ENCODE measurements at regions not wholly inside any gene's neighbourhood (a gene's known extent, or its start where the extent isn't known, plus 50 kb on each side); places are given as distances from the start of the nearest gene placed in this dataset.

- no peaks in the 10 kb centered on the region for H3K79me1 ChIP-seq (ENCODE audit: low read depth, low read length)
- H2BK5ac ChIP-seq (ENCODE audit: low read length) = no peak overlapping the region
- no CpG with 5 or more reads among the region's 2 CpGs for WGBS, 2 donors (ENCODE audit: extremely low coverage in 2 of 2, insufficient read length in 2 of 2, insufficient replicate concordance in 1 of 2)
- H3K4me1 ChIP-seq (ENCODE audit: control insufficient read depth in 2 of 2, insufficient read depth in 1 of 2, low read depth in 1 of 2, low read length in 2 of 2) = peaks cover 9 to 11% of the 10 kb centered on the region in 2 donors
- no peak overlapping the region for H3K4me3 ChIP-seq (ENCODE audit: low read length in 2 of 2)
- no peaks in the 10 kb centered on the region for H3K36me3 ChIP-seq (replicated peaks in 1 of 2; ENCODE audit: control insufficient read depth in 2 of 2, insufficient read depth in 2 of 2, low read length in 2 of 2)
- no peak overlapping the region for H2BK120ac ChIP-seq (ENCODE audit: low read depth, low read length)
- no peaks in the 10 kb centered on the region for H3K27me3 ChIP-seq (ENCODE audit: control insufficient read depth in 3 of 3, insufficient read depth in 3 of 3, low read depth in 1 of 3, low read length in 3 of 3)
- no peak overlapping the region for H3K27ac ChIP-seq (replicated peaks; ENCODE audit: low read length)
- H3K4me2 ChIP-seq (ENCODE audit: insufficient read depth, low read length, poor library complexity, severe bottlenecking) = no peak overlapping the region
- H3K9me3 ChIP-seq (replicated peaks in 1 of 2; ENCODE audit: control insufficient read depth in 2 of 2, insufficient read depth in 1 of 2, low read depth in 1 of 2, low read length in 2 of 2) = peaks cover 0 to 6% of the 10 kb centered on the region in 2 donors
- no peak overlapping the region for H4K8ac ChIP-seq (ENCODE audit: low read depth, low read length)
- no peak overlapping the region for H3K23ac ChIP-seq (ENCODE audit: low read depth, low read length, poor library complexity)
- no peak overlapping the region for H2BK12ac ChIP-seq (ENCODE audit: low read length)
- peak overlapping the region; percentile 74 for H3K18ac ChIP-seq (ENCODE audit: low read length)
- H3K14ac ChIP-seq (ENCODE audit: low read length) = no peak overlapping the region
- peak overlapping the region; percentile 57 for H2AFZ ChIP-seq (ENCODE audit: low read length)
- H2AK5ac ChIP-seq (ENCODE audit: low read depth, low read length) = no peak overlapping the region
- no peak overlapping the region for H3K4ac ChIP-seq (ENCODE audit: low read length)
- no peak overlapping the region for H4K91ac ChIP-seq (ENCODE audit: low read depth, low read length, poor library complexity)
- H2BK15ac ChIP-seq (ENCODE audit: low read length) = no peak overlapping the region
- no peak for DNase-seq (ENCODE audit: low spot score)
- H3K9ac ChIP-seq (ENCODE audit: low read depth, low read length, poor library complexity) = no peak overlapping the region
Observed at GRCh38 chr11:86749821-86750401, 50.4 kb upstream of the PRSS23 start.

- no peak overlapping the region for H3K23ac ChIP-seq (ENCODE audit: low read depth, low read length, poor library complexity)
- H3K36me3 ChIP-seq (replicated peaks in 1 of 2; ENCODE audit: control insufficient read depth in 2 of 2, insufficient read depth in 2 of 2, low read length in 2 of 2) = no peaks in the 10 kb centered on the region
- no CpG with 5 or more reads among the region's 3 CpGs for WGBS, 2 donors (ENCODE audit: extremely low coverage in 2 of 2, insufficient read length in 2 of 2, insufficient replicate concordance in 1 of 2)
- H2BK15ac ChIP-seq (ENCODE audit: low read length) = no peak overlapping the region
- no peak overlapping the region for H2BK120ac ChIP-seq (ENCODE audit: low read depth, low read length)
- H3K4me2 ChIP-seq (ENCODE audit: insufficient read depth, low read length, poor library complexity, severe bottlenecking) = no peak overlapping the region
- no peak overlapping the region for H3K4me3 ChIP-seq (ENCODE audit: low read length in 2 of 2)
- no peak for DNase-seq (ENCODE audit: low spot score)
- peaks cover 6 to 11% of the 10 kb centered on the region in 2 donors for H3K4me1 ChIP-seq (ENCODE audit: control insufficient read depth in 2 of 2, insufficient read depth in 1 of 2, low read depth in 1 of 2, low read length in 2 of 2)
- no peak overlapping the region for H4K91ac ChIP-seq (ENCODE audit: low read depth, low read length, poor library complexity)
- no peak overlapping the region for H2BK12ac ChIP-seq (ENCODE audit: low read length)
- no peak overlapping the region for H2BK5ac ChIP-seq (ENCODE audit: low read length)
- peaks cover 0 to 10% of the 10 kb centered on the region in 2 donors for H3K9me3 ChIP-seq (replicated peaks in 1 of 2; ENCODE audit: control insufficient read depth in 2 of 2, insufficient read depth in 1 of 2, low read depth in 1 of 2, low read length in 2 of 2)
- no peaks in the 10 kb centered on the region for H3K79me1 ChIP-seq (ENCODE audit: low read depth, low read length)
- H2AK5ac ChIP-seq (ENCODE audit: low read depth, low read length) = no peak overlapping the region
- H3K27me3 ChIP-seq (ENCODE audit: control insufficient read depth in 3 of 3, insufficient read depth in 3 of 3, low read depth in 1 of 3, low read length in 3 of 3) = no peaks in the 10 kb centered on the region
- no peak overlapping the region for H3K14ac ChIP-seq (ENCODE audit: low read length)
- H3K4ac ChIP-seq (ENCODE audit: low read length) = no peak overlapping the region
- no peak overlapping the region for H3K9ac ChIP-seq (ENCODE audit: low read depth, low read length, poor library complexity)
- peak overlapping the region; percentile 76 for H3K18ac ChIP-seq (ENCODE audit: low read length)
- no peak overlapping the region for H4K8ac ChIP-seq (ENCODE audit: low read depth, low read length)
- no peak overlapping the region for H2AFZ ChIP-seq (ENCODE audit: low read length)
- H3K27ac ChIP-seq (replicated peaks; ENCODE audit: low read length) = no peak overlapping the region
Observed at GRCh38 chr11:86749376-86749775, 51.0 kb upstream of the PRSS23 start.

- Histone ChIP-seq H2AK5ac (ENCODE audit: low read depth, low read length) (no peak overlapping the region), H3K27me3 (ENCODE audit: control insufficient read depth in 3 of 3, insufficient read depth in 3 of 3, low read depth in 1 of 3, low read length in 3 of 3) (no peaks in the 10 kb centered on the region), H2BK12ac (ENCODE audit: low read length) (no peak overlapping the region), H3K18ac (ENCODE audit: low read length) (peak overlapping the region; percentile 15), H3K27ac (replicated peaks; ENCODE audit: low read length) (no peak overlapping the region), H4K91ac (ENCODE audit: low read depth, low read length, poor library complexity) (no peak overlapping the region), H3K79me1 (ENCODE audit: low read depth, low read length) (no peaks in the 10 kb centered on the region), H4K8ac (ENCODE audit: low read depth, low read length) (no peak overlapping the region), H3K9me3 (replicated peaks in 1 of 2; ENCODE audit: control insufficient read depth in 2 of 2, insufficient read depth in 1 of 2, low read depth in 1 of 2, low read length in 2 of 2) (peaks cover 0 to 10% of the 10 kb centered on the region in 2 donors), H2AFZ (ENCODE audit: low read length) (no peak overlapping the region), H3K23ac (ENCODE audit: low read depth, low read length, poor library complexity) (no peak overlapping the region), H3K4me3 (ENCODE audit: low read length in 2 of 2) (no peak overlapping the region), H3K36me3 (replicated peaks in 1 of 2; ENCODE audit: control insufficient read depth in 2 of 2, insufficient read depth in 2 of 2, low read length in 2 of 2) (no peaks in the 10 kb centered on the region), H2BK15ac (ENCODE audit: low read length) (peak overlapping the region; percentile 42), H3K4me2 (ENCODE audit: insufficient read depth, low read length, poor library complexity, severe bottlenecking) (no peak overlapping the region), H3K4me1 (ENCODE audit: control insufficient read depth in 2 of 2, insufficient read depth in 1 of 2, low read depth in 1 of 2, low read length in 2 of 2) (peaks cover 11 to 12% of the 10 kb centered on the region in 2 donors), H2BK5ac (ENCODE audit: low read length) (no peak overlapping the region), H2BK120ac (ENCODE audit: low read depth, low read length) (no peak overlapping the region), H3K14ac (ENCODE audit: low read length) (no peak overlapping the region), H3K9ac (ENCODE audit: low read depth, low read length, poor library complexity) (no peak overlapping the region), H3K4ac (ENCODE audit: low read length) (no peak overlapping the region)
- no peak for DNase-seq (ENCODE audit: low spot score)
- no CpG with 5 or more reads among the region's 4 CpGs for WGBS, 2 donors (ENCODE audit: extremely low coverage in 2 of 2, insufficient read length in 2 of 2, insufficient replicate concordance in 1 of 2)
Observed at GRCh38 chr11:86748296-86748695, 52.0 kb upstream of the PRSS23 start.

- Histone ChIP-seq H3K4me3 (ENCODE audit: low read length in 2 of 2) (no peak overlapping the region), H3K14ac (ENCODE audit: low read length) (no peak overlapping the region), H2AK5ac (ENCODE audit: low read depth, low read length) (no peak overlapping the region), H3K27ac (replicated peaks; ENCODE audit: low read length) (no peak overlapping the region), H3K27me3 (ENCODE audit: control insufficient read depth in 3 of 3, insufficient read depth in 3 of 3, low read depth in 1 of 3, low read length in 3 of 3) (no peaks in the 10 kb centered on the region), H3K4me2 (ENCODE audit: insufficient read depth, low read length, poor library complexity, severe bottlenecking) (no peak overlapping the region), H3K18ac (ENCODE audit: low read length) (no peak overlapping the region), H4K91ac (ENCODE audit: low read depth, low read length, poor library complexity) (no peak overlapping the region), H2AFZ (ENCODE audit: low read length) (no peak overlapping the region), H3K9ac (ENCODE audit: low read depth, low read length, poor library complexity) (no peak overlapping the region), H3K4me1 (ENCODE audit: control insufficient read depth in 2 of 2, insufficient read depth in 1 of 2, low read depth in 1 of 2, low read length in 2 of 2) (peaks cover 11 to 15% of the 10 kb centered on the region in 2 donors), H2BK5ac (ENCODE audit: low read length) (no peak overlapping the region), H2BK120ac (ENCODE audit: low read depth, low read length) (no peak overlapping the region), H3K79me1 (ENCODE audit: low read depth, low read length) (no peaks in the 10 kb centered on the region), H2BK12ac (ENCODE audit: low read length) (no peak overlapping the region), H3K23ac (ENCODE audit: low read depth, low read length, poor library complexity) (no peak overlapping the region), H3K9me3 (replicated peaks in 1 of 2; ENCODE audit: control insufficient read depth in 2 of 2, insufficient read depth in 1 of 2, low read depth in 1 of 2, low read length in 2 of 2) (peaks cover 0 to 10% of the 10 kb centered on the region in 2 donors), H3K4ac (ENCODE audit: low read length) (no peak overlapping the region), H3K36me3 (replicated peaks in 1 of 2; ENCODE audit: control insufficient read depth in 2 of 2, insufficient read depth in 2 of 2, low read length in 2 of 2) (no peaks in the 10 kb centered on the region), H4K8ac (ENCODE audit: low read depth, low read length) (no peak overlapping the region), H2BK15ac (ENCODE audit: low read length) (peak overlapping the region; percentile 42)
- no peak for DNase-seq (ENCODE audit: low spot score)
- WGBS, 2 donors (ENCODE audit: extremely low coverage in 2 of 2, insufficient read length in 2 of 2, insufficient replicate concordance in 1 of 2) = no CpG with 5 or more reads among the region's 3 CpGs
Observed at GRCh38 chr11:86747801-86748200, 52.5 kb upstream of the PRSS23 start.
